Activated T-cell treated with anti-CD3 and anti-CD28 coated beads, Interleukin-2, amount 50 U/mL, for 4 hours (primary cell): ENCODE measurements at regions not wholly inside any gene's neighbourhood (a gene's known extent, or its start where the extent isn't known, plus 50 kb on each side); places are given as distances from the start of the nearest gene placed in this dataset.

Source experiments
- ATAC-seq, 2 donors: fragments of 200-7000 bp; cut with Tn5 transposase; one replicate each; pipeline ENCODE4 v1.10.0; 2021
- DNase-seq: peaks from one replicate; pipeline ENCODE4 v3.0.0-alpha.2; 2020
- H3K27me3 Mint-ChIP-seq: one replicate; pipeline ENCODE4 v1.8.0; 2021; ENCODE audit warnings: low read depth, mixed read lengths
- H3K36me3 Mint-ChIP-seq: one replicate; pipeline ENCODE4 v1.8.0; 2022; ENCODE audit warnings: mixed read lengths; ENCODE audit not compliant: insufficient read depth
- H3K4me1 Mint-ChIP-seq: one replicate; pipeline ENCODE4 v1.8.0; 2021; ENCODE audit warnings: low read depth, mixed read lengths
- H3K4me3 Mint-ChIP-seq: one replicate; pipeline ENCODE4 v1.8.0; 2021; ENCODE audit warnings: mild to moderate bottlenecking, moderate library complexity, mixed read lengths
- H3K9me3 Mint-ChIP-seq: one replicate; pipeline ENCODE4 v1.8.0; 2021; ENCODE audit warnings: mixed read lengths

DNA sequence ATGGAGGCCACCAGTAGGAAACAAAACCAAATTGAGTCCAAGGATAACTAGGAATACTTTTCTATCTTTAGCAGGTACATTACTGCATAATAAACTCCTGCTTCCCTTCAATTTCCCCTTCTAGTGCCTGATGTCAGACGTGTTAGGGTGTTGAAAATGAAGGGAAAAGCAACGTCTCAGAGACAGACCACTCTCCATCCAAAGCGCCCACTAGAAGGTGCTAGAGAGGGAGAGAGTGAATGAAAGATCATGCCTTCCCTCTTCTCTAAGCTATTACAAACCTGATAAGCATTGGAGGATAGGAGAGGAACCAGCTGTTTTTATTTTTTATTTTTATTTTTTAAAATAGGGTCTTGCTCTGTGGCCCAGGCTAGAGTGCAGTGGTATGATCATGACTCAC, 64.1 kb downstream of the ZNF641 start:
- no peak overlapping the region for H3K4me3 Mint-ChIP-seq
- H3K4me1 Mint-ChIP-seq, result peaks cover 15% of the 10 kb centered on the region
- H3K36me3 Mint-ChIP-seq, result no peaks in the 10 kb centered on the region
- no peak for ATAC-seq
- H3K27me3 Mint-ChIP-seq, result peaks cover 8% of the 10 kb centered on the region
- H3K9me3 Mint-ChIP-seq, result no peaks in the 10 kb centered on the region
- DNase-seq, result no peak

GRCh38 chr12:48285751-48286650, 64.7 kb downstream of the ZNF641 start:
- Mint-ChIP-seq H3K27me3 (peaks cover 7% of the 10 kb centered on the region), H3K9me3 (no peaks in the 10 kb centered on the region), H3K36me3 (no peaks in the 10 kb centered on the region), H3K4me3 (peak overlapping the region; percentile 22), H3K4me1 (peaks cover 15% of the 10 kb centered on the region)
- ATAC-seq (peak; percentile 81 to 88), DNase-seq (no peak)

GRCh38 chr12:48281811-48282210, 68.9 kb downstream of the ZNF641 start:
- Mint-ChIP-seq H3K9me3 (peaks cover 12% of the 10 kb centered on the region), H3K4me1 (peaks cover 12% of the 10 kb centered on the region), H3K27me3 (peaks cover 10% of the 10 kb centered on the region), H3K4me3 (no peak overlapping the region), H3K36me3 (peaks cover 2% of the 10 kb centered on the region)
- no peak for DNase-seq
- ATAC-seq, result no peak

DNA sequence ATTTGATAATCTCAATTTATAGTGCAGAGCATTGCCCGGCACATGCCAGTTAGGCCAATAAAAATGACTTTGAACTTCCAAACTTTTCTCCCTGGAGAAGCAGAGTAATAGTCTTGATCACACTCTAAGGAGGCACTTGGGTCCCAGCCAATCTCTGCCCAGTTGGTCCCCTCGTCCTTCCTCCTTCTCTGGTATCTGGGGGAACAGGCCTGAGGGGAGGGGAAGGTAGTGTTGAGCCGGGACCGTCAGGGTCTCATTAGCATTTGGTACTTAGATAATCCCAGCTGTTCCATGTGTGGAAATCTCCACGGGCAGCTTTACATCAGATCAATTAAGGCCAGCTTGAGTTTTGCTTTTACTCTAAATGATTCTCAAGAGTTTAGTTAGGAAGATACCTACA, 70.1 kb downstream of the ZNF641 start:
- Mint-ChIP-seq H3K9me3 (peaks cover 17% of the 10 kb centered on the region), H3K36me3 (peaks cover 2% of the 10 kb centered on the region), H3K4me1 (peaks cover 1% of the 10 kb centered on the region), H3K27me3 (peaks cover 16% of the 10 kb centered on the region), H3K4me3 (no peak overlapping the region)
- no peak for ATAC-seq
- no peak for DNase-seq

DNA sequence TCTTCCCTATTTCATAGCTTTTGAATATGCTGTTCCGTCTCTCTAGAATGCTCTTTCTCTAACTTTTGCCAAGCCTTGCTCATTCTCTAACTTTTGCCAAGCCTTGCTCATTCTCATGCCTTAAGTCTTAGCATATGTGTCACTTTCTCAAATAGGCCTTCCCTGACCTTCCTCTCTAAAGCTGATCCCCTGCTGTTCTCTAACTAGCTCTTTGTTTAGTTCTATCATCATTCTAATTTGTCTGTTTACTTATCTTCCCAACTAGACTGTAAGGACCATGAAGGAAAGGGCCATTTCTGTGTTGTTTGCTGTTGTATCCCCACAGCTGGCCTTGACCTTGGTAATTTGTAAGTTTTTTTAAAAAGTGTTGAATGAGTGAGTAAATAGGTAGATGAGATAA, 71.1 kb downstream of the ZNF641 start:
- Mint-ChIP-seq H3K36me3 (peaks cover 4% of the 10 kb centered on the region), H3K4me1 (no peaks in the 10 kb centered on the region), H3K9me3 (peaks cover 23% of the 10 kb centered on the region), H3K27me3 (peaks cover 22% of the 10 kb centered on the region), H3K4me3 (no peak overlapping the region)
- no peak for ATAC-seq
- no peak for DNase-seq

DNA sequence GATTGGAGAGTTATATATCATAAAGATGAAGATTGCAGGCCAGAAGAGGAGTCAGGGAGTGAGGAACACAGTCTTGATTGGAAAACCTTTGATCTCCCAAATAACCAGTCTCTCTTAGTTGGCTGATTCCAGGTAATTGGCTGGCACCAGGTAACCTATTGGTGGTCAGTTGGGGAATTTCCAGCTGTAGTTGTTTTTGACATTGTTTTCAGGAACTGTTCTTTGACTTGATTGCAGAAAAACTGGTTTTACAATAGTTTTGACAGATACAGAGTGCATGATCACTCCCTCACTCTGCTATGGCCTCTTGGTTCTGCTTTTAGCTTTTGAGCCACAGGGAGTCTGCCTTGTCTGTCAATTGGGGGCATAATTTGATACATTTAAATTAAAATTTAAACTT, 71.6 kb downstream of the ZNF641 start:
- Mint-ChIP-seq H3K4me1 (no peaks in the 10 kb centered on the region), H3K4me3 (no peak overlapping the region), H3K27me3 (peaks cover 23% of the 10 kb centered on the region), H3K9me3 (peaks cover 24% of the 10 kb centered on the region), H3K36me3 (peaks cover 4% of the 10 kb centered on the region)
- no peak for DNase-seq
- ATAC-seq, result no peak

DNA sequence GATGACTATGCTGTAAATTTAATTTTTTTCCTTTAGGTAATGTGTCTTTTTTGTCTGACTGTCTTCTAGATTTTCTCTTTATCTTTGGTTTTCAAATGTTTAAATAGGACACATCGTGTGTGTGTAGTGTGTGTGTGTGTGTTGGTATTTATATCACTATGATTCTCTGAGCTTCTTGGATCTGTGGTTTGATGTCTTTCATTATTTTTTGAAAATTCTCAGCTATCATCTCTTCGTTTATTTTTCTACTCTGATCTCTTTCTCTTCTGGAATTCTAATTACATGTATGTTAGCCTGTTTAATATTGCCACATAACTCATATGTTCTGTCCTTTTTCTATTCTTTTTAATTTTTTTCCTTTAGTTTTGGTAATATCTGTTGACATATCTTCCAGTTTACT, 73.5 kb upstream of the OR10AD1 start:
- ATAC-seq, result no peak
- H3K27me3 Mint-ChIP-seq, result peaks cover 29% of the 10 kb centered on the region

GRCh38 chr12:48266826-48267225, 63.7 kb upstream of the OR10AD1 start:
- peaks cover 2% of the 10 kb centered on the region for H3K4me1 Mint-ChIP-seq
- no peak for DNase-seq

More for the DNA sequence above, 73.5 kb upstream of the OR10AD1 start:
- no peak for DNase-seq
- no peak overlapping the region for H3K4me3 Mint-ChIP-seq
- peaks cover 28% of the 10 kb centered on the region for H3K9me3 Mint-ChIP-seq
- H3K4me1 Mint-ChIP-seq, result no peaks in the 10 kb centered on the region
- H3K36me3 Mint-ChIP-seq, result peaks cover 4% of the 10 kb centered on the region

GRCh38 chr12:48265777-48266176, 62.7 kb upstream of the OR10AD1 start:
- Mint-ChIP-seq H3K4me3 (no peak overlapping the region), H3K36me3 (no peaks in the 10 kb centered on the region), H3K27me3 (peaks cover 2% of the 10 kb centered on the region), H3K9me3 (no peaks in the 10 kb centered on the region), H3K4me1 (peaks cover 2% of the 10 kb centered on the region)
- no peak for DNase-seq
- no peak for ATAC-seq

More at GRCh38 chr12:48266826-48267225, 63.7 kb upstream of the OR10AD1 start:
- H3K27me3 Mint-ChIP-seq, result no peaks in the 10 kb centered on the region
- no peaks in the 10 kb centered on the region for H3K9me3 Mint-ChIP-seq
- H3K4me3 Mint-ChIP-seq, result no peak overlapping the region
- H3K36me3 Mint-ChIP-seq, result no peaks in the 10 kb centered on the region
- ATAC-seq, result no peak

GRCh38 chr12:48263617-48264016, 60.5 kb upstream of the OR10AD1 start:
- peaks cover 2% of the 10 kb centered on the region for H3K27me3 Mint-ChIP-seq
- H3K4me3 Mint-ChIP-seq, result no peak overlapping the region
- H3K36me3 Mint-ChIP-seq, result no peaks in the 10 kb centered on the region
- H3K9me3 Mint-ChIP-seq, result no peaks in the 10 kb centered on the region
- DNase-seq, result no peak
- H3K4me1 Mint-ChIP-seq, result peaks cover 2% of the 10 kb centered on the region
- no peak for ATAC-seq

DNA sequence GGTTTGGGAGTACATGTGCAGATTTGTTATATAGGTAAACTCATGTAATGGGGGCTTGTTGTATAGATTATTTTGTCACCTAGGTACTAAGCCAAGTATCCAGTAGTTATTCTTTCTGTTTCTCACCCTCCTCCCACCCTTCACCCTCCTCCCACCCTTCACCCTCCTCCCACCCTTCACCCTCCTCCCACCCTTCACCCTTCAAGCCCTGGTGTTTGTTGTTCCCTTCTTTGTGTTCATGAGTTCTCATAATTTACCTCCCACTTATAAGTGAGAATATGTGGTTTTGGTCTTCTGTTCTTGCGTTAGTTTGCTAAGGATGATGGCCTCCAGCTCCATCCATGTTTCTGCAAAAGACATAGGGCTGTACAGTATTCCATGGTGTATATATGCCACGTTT, 58.7 kb upstream of the OR10AD1 start:
- Mint-ChIP-seq H3K36me3 (no peaks in the 10 kb centered on the region), H3K9me3 (no peaks in the 10 kb centered on the region), H3K4me1 (peaks cover 2% of the 10 kb centered on the region), H3K27me3 (peaks cover 2% of the 10 kb centered on the region), H3K4me3 (no peak overlapping the region)
- no peak for DNase-seq
- ATAC-seq, result no peak
